Fibroblast of villous mesenchyme (primary cell): ENCODE measurements at regions not wholly inside any gene's neighbourhood (a gene's known extent, or its start where the extent isn't known, plus 50 kb on each side); places are given as distances from the start of the nearest gene placed in this dataset.

Source experiments
- DNase-seq: peaks from one replicate; pipeline ENCODE4 v3.0.0-alpha.2; 2010; ENCODE audit warnings: low read depth
- H3K4me3 ChIP-seq: 2 replicates; pipeline ENCODE4 v1.5.1; 2011; ENCODE audit warnings: low read depth, mild to moderate bottlenecking, low read length
- TF ChIP-seq, protein P1 (sequence below): IDR thresholded peaks from 2 replicates; pipeline ENCODE4 v1.5.1; 2012; ENCODE audit warnings: low read depth, mild to moderate bottlenecking, low read length; ENCODE audit not compliant: insufficient read depth

DNA sequence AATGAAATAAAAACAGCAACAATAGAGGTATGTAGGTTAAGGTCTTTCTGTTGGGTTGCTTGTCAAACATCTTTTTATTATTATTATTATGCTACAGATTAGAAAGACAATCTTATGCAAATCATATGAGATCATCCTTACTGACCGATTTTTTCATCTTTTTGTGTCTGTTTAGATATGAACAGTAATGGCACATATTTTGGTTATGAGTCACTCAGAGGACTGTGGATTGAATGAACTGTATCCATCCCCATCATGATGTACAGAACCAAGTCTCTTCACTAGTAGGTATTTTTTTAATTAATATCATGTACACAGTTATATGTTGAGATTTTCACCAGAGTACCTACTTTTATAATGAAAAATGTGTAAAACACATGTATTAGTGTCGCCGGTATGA lies 159.1 kb downstream of the CHRM3 start:
- DNase-seq = no peak
- H3K4me3 ChIP-seq = no peak overlapping the region
- TF ChIP-seq, protein P1, sequence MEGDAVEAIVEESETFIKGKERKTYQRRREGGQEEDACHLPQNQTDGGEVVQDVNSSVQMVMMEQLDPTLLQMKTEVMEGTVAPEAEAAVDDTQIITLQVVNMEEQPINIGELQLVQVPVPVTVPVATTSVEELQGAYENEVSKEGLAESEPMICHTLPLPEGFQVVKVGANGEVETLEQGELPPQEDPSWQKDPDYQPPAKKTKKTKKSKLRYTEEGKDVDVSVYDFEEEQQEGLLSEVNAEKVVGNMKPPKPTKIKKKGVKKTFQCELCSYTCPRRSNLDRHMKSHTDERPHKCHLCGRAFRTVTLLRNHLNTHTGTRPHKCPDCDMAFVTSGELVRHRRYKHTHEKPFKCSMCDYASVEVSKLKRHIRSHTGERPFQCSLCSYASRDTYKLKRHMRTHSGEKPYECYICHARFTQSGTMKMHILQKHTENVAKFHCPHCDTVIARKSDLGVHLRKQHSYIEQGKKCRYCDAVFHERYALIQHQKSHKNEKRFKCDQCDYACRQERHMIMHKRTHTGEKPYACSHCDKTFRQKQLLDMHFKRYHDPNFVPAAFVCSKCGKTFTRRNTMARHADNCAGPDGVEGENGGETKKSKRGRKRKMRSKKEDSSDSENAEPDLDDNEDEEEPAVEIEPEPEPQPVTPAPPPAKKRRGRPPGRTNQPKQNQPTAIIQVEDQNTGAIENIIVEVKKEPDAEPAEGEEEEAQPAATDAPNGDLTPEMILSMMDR = no peak

DNA sequence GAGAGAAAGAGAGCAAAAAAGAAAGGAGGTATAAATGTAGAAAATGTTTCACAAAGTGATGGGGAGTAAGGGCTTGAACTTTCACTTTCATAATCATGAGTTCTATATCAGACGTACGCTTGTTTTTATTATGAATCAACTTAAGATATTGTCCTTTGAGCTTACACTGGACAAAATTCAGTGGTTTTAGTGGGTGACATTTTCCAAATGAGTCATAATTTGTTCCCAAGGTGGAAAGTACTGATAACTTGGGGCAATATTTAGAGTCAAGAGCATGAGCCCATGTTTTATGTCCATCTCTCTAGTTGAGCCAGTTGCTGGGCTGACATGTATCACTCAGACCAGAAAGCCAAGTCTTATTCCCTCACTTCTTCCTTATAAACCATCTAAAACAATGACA lies 161.6 kb downstream of the CHRM3 start:
- DNase-seq = no peak
- TF ChIP-seq, protein P1 = no peak
- H3K4me3 ChIP-seq = no peak overlapping the region

DNA sequence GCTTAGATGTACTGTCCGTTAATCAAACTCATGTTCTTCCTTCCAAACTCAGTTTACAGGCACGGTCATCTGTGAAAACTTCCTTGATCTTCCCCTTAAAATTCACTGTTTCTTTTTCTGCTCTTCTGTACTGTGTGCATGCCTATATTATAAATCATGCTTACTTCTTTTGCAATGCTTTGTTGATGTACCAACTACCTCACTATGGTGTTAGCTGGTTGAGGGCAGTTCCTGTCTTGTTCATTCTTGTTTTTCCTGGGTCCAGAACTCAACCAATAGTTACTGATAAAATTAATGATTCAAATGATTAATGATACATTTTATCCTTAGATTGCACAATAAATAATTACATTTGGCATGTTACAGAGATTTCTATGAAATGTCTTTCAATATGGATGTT lies 163.8 kb downstream of the CHRM3 start:
- TF ChIP-seq, protein P1 = no peak
- no peak overlapping the region for H3K4me3 ChIP-seq
- no peak for DNase-seq

DNA sequence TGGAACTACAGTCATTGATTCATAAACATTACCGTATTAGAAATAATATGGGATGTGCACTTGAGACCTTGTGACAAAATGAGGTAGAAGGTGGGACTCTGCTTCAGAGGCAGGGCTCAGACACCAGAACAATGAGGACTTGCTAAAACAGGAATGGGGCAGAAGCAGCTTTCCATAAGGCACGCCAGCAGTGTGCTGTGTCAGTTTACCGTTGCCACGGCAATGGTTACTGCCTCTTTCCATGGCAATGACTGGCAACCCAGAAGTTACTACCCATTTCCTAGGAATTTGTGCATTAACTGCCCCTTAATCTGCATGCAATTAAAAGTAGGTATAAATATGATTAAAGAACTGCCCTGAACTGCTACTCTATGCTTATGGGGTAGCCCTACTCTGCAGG lies 169.0 kb downstream of the CHRM3 start:
- DNase-seq = no peak
- TF ChIP-seq, protein P1 = no peak
- no peak overlapping the region for H3K4me3 ChIP-seq

DNA sequence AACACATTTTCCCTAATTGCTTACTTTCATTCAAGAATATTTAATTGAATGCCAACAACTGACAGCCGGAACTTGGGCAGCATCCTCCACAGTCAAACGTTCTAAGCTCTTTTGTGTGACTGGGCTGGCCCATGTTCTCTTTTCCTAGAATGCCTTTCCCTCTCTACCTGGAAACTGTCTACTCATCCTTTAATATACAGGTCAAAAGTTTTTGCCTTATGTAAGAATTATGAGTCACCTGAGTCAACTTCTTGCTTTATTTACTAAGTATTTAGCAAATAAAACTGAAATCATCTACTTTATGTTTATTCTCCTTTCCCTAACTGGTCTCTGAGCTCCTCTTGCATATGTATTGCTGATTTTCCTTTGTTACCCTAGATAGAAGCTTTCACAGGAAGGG lies 172.2 kb downstream of the CHRM3 start:
- TF ChIP-seq, protein P1 = no peak
- H3K4me3 ChIP-seq = no peak overlapping the region
- DNase-seq = no peak

DNA sequence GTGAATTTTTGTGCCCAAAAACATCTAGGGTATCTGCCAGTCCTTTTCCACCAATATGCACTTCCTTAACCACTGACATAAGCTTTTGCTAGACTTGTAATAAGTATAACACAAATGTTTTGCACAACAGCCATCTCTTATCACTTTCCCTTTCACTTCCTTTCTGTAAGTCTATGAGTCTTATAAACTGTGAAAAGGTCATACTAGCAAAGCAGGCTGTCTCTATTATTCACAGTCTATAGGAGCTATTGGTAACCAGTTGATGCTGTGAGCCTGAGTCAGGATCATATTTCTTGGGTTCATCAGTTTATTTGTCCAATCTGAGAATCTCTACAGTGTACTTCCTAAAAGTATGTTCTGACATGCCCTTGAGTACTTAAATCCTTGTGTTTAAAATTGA lies 172.6 kb downstream of the CHRM3 start:
- TF ChIP-seq, protein P1 = no peak
- no peak overlapping the region for H3K4me3 ChIP-seq
- no peak for DNase-seq

DNA sequence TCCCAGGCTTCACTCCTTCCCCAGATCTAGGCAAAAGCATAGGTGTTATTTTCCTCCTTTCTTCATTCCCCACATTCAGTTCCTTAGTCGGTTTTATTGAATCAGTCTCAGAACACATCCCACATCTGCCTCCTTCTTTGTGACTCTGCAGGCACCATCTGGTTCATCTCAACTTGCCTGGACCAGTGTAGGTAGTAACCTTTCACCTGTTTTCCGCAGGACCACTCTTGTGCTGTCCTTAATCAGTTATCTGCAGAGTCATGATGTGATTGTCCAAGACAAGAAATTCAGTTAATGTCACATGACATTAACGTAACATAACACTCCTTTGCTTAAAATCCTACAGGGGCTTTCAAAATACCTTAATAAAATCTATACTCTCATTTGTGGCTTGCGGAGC lies 174.6 kb downstream of the CHRM3 start:
- no peak overlapping the region for H3K4me3 ChIP-seq
- TF ChIP-seq, protein P1 = no peak
- DNase-seq = no peak
